NOMO-1 treated with DMSO at 0.1 percent for 48 hours (cell line): ENCODE measurements at regions not wholly inside any gene's neighbourhood (a gene's known extent, or its start where the extent isn't known, plus 50 kb on each side); places are given as distances from the start of the nearest gene placed in this dataset.

Source experiments
- DNase-seq: peaks from one replicate; lab custom pipeline; 2025; ENCODE audit not compliant: unreplicated experiment; lab: John Stamatoyannopoulos, UW

- no peak for DNase-seq
These were observed 55.2 kb upstream of the KCNH8 start for GRCh38 chr3:19093084-19093483.

DNA sequence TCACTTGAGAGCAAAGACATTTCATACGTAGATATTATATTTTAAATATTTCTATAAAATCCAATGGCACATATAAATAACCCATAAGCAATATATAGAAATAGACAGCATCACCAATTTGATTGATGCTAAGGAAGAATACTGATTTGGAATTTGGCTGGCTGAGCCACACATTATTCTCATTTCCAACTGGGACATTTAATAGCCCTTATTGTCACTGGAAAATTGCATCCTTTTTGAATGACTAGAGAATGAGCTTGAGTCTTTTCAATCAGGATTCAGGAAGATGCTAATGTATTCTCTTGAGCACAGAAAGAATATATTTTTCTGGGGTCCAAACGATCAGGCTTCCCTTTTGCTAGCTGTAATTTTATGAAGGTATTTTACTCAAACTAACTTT is 70.9 kb upstream of the KCNH8 start:
- no peak for DNase-seq

DNA sequence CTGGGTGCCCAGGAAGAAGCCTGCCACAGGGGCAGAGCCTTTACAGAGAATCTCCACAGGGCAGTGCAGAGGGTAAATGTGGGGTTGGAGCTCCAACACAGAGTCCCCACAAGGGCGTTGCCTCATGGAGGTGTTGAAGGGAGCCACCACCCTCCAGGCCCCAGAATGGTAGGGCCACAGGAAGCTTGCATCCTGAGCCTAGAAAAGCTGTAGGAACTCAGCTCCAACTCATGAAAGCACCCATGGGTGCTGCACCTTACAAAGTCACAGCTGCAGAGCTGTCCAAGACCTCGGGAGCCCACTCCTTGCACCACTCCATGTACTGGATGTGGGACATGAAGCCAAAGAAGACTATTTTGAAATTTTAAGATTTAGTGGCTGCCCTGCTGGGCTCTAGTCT is 73.3 kb upstream of the KCNH8 start:
- no peak for DNase-seq

DNA sequence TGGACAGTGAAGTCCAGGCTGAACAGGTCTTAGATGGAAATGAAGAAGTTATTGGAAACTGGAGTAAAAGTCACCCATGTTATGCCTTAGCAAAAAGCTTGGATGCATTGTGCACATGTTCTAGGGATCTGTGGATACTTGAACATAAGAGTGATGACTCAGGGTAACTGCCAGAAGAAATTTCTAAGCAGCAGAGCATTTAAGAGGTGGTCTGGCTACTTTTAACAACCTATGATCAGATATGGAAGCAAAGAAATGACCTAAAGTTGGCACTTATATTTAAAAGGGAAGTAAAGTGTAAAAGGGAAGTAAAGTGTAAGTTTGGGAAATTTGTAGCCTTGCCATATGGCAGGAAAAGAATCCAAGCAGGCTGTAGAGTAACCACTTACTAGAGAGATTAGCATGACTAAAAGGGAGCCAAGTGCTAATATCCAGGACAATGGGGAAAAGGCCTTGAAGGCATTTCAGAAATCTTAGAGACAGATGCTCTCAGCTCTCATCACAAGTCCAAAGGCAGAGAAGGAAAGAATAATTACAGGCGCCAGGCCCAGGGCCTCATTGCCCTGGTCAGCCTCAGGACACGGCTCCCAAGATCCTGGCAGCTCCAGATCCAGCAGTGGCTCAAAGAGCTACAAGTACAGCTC is 73.9 kb upstream of the KCNH8 start:
- DNase-seq, result no peak

DNA sequence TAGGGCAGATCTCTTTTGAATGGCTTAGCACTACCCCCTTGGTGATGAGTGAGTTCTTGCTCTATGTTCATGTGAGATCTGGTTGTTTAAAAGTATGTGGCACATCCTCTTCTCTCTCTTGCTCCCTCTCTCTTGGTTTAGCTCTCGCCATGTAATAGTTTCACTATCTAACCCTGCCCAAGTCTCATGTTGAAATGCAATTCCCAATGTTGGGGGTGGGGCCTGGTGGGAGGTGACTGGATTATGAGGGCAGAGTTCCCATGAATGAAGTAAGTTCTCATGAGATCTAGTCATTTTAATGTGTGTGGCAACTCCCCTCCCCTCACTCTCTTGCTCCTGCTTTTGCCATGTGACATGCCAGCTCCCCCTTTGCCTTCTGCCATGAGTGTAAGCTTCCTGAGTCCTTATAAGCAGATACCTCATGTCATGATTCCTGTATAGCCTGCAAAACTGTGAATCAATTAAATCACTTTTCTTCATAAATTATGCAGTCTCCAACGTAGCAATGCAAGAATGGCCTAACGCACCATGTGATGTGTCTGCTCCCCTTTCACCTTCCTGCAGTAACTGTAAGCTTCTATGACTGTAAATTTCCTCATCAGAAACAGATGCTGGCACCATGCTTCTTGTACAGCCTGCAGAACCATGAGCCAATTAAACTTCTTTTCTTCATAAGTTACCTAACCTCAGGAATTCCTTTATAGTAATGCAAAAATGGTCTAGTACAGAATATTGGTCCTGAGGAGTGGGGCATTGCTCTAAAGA is 74.8 kb upstream of the KCNH8 start:
- no peak for DNase-seq

- no peak for DNase-seq
These were observed 78.0 kb upstream of the KCNH8 start for GRCh38 chr3:19070325-19070724.

GRCh38 chr3:19065027-19065426 is 83.3 kb upstream of the KCNH8 start:
- no peak for DNase-seq

GRCh38 chr3:19063936-19064335 is 84.4 kb upstream of the KCNH8 start:
- DNase-seq, result no peak

DNA sequence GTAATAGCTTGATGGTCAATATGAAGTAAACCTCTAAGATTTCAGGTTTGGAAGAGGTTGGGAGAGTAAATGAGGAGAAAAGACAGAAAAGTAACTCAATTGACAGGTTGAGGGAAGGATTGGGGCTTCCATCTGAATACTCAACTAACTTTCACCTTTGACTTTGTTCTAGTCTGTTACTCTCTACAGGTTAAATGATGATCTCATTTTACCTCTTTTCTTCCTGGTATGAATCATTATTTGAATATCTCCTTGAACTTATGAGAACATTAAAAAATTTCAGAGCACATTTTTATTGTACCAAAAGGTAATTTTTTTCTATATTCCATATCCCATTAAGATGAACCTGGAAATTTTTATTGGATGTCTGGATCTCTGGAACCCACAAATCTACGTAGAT is 87.9 kb upstream of the KCNH8 start:
- DNase-seq, result no peak

- DNase-seq, result no peak
These were observed 95.4 kb upstream of the KCNH8 start for GRCh38 chr3:19052874-19053273.

DNA sequence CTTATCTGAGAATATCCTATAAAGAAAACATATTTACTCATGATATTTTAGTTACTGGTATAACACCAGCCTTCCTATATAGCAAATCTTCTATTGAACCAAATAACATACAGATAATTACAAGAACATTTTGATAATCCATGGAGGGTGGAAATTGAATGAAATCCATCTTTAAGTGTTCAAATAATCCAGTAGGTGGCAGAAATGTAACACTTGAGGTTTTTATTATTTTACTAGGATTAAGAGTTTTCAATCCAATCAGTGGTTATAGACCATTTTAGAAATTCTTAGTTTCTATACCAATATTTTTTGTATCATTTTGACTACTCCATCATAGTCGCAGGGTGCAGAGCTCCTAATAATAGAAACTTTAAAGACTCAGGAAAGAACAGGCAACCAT is 101.9 kb upstream of the KCNH8 start:
- peak; percentile 3 for DNase-seq

GRCh38 chr3:19030522-19030839 is 117.8 kb upstream of the KCNH8 start:
- no peak for DNase-seq

GRCh38 chr3:19029837-19030521 is 118.3 kb upstream of the KCNH8 start:
- DNase-seq, result no peak

GRCh38 chr3:19025441-19025840 is 122.9 kb upstream of the KCNH8 start:
- no peak for DNase-seq

DNA sequence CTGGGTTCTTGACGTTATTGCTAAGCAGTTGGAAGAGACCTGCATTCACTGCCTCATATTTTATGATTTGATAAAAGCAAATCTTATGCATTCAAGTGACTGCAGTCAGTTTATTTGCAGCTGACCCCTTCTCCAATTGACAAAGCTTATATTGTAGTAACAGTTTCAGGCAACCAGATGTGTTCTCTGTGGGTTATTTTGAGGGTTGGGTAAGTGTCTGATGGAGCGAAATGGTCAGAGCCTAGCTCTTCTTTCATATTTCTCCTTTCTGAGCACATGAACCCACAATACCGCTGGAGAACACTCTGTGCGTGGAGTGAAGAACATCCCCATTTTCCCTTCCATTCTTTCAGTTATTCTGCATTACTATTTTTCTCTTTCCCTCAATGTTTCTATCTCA is 125.8 kb upstream of the KCNH8 start:
- DNase-seq, result no peak

GRCh38 chr3:19016851-19017250 is 131.5 kb upstream of the KCNH8 start:
- no peak for DNase-seq

GRCh38 chr3:19013879-19014278 is 134.4 kb upstream of the KCNH8 start:
- no peak for DNase-seq

GRCh38 chr3:19012846-19013245 is 135.5 kb upstream of the KCNH8 start:
- DNase-seq, result no peak

GRCh38 chr3:19002606-19003005 is 145.7 kb upstream of the KCNH8 start:
- DNase-seq, result no peak

DNA sequence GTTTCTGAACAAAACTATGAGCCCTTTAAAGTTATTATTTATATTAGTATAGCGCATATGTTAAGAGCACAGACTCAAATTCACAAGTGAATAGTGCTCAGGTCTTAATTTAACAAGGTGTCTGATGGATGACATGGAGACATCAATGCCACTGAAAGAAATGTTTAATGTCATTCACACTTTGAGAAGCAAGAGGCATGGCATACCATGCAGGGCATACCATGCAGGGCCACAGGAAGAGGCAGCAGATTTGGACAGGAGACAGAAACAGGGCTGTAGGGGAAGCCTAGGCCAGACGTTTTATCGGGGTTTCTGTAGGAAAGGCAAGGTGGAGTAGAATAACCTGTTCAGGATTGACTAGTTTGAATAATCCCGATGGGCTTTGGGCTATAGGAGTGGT is 150.2 kb upstream of the KCNH8 start:
- DNase-seq, result no peak

- no peak for DNase-seq
These were observed 155.6 kb upstream of the KCNH8 start for GRCh38 chr3:18992709-18993108.

GRCh38 chr3:18989237-18989795 is 159.0 kb upstream of the KCNH8 start:
- DNase-seq, result no peak
